NOMO-1 treated with dmso at 0.1 percent for 144 hours (cell line): ENCODE measurements at regions not wholly inside any gene's neighbourhood (a gene's known extent, or its start where the extent isn't known, plus 50 kb on each side); places are given as distances from the start of the nearest gene placed in this dataset.
"Not testable (repeated sequence)": the region's sequence is repeated elsewhere in the genome, so short reads cannot be mapped to it uniquely, and the experiment has no call there.

Source experiments
- DNase-seq: peaks from one replicate; lab custom pipeline; 2025; ENCODE audit not compliant: unreplicated experiment; lab: John Stamatoyannopoulos, UW

DNA sequence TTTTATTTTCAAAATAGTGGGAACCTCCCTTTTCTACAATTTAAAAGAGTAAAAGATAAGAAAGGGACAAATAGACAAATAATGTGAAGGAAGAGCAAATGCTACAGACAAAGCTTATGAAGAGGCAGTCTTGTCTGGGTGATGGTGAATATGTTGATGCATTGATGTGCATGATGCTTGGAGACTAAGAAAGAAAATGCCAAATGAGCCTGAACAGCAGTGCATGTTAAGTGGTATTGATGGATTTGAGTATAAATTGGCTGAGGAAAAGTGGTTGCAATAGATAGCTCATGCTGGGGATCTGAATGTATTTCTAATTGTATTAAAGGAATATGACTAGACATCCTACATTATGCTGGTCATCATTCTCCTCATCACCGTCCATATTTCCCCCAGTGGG, 268.6 kb upstream of the ANO5 start:
- DNase-seq = no peak

DNA sequence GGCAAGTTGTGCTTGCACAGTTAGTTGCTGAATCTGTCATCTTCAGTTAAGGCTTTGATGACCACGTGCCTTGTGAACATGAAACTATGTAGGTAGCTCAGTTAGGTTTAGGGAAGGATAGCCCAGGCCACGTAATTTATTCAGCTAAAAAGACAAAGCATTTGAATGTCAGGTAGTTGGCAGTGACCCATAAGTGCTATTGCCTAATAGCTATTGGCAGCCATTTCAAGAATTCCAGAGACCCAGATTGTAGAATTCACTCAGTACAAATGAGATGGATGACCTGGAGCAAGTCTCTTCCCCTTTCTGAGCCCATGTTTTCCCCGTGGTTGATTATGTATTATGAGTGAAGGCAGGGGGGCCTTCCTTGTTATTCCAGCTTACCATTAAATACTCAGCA, 265.3 kb upstream of the ANO5 start:
- DNase-seq = no peak

DNA sequence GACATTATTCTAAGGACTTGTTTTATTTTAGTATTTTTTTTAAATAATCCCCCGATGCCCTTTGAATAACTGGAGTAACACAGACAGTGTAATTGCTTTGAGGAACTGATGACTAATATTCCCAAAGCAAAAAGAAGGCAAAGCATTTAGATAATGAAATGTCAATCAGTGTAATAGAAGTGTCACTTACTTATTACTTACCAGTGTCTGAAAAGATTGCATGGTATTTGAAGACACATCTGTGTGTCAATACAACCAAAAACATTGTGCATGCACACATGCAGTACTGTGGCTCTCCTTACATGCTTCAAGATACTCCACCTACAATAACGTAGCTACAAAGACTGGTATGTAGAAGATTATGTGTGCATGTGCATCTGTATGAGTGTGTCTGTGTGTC, 264.0 kb upstream of the ANO5 start:
- no peak for DNase-seq

DNA sequence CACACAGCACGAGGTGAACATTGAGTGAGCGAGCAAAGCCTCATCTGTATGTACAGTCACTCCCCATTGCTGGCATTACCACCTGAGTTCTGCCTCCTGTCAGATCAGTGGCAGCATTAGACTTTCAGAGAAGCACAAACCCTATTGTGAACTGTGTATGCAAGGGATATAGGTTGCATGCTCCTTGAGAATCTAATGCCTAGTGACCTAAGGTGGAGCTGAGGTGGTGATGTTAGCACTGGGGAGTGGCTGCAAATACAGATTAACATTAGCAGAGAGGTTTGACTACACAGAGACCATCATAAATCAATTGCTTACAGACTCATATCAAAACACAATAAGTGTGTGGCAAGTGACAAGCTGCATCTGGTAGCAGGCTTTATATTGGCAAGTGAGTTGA, 262.5 kb upstream of the ANO5 start:
- DNase-seq = no peak

DNA sequence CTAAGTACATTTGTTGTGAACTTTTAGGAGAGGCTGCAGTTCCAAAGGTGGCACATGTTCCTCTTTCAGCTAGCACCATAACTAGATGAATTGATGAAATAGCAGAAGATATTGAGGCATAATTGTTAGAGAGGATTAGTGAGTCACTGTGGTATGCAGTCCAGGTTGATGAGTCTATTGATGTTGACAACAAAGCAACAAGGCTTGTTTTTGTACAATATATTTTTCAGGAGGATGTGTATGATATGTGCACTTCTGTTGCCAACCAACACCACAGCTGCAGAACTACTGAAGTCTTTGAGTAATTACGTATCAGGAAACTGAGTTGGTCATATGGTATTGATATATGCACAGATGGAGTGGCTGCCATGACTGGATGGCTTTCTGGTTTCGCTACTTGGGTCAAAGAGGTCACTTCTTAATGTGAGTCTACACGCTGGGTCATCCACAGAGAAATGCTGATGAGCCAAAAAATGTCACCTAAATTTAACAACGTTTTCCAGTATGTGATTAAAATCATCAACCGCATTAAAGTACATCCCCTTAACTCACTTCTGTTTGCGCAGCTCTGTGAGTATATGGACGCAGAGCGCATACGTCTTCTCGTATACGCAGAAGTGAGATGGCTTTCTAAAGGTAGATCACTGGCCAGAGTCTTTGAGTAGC, 261.3 kb upstream of the ANO5 start:
- DNase-seq = no peak

DNA sequence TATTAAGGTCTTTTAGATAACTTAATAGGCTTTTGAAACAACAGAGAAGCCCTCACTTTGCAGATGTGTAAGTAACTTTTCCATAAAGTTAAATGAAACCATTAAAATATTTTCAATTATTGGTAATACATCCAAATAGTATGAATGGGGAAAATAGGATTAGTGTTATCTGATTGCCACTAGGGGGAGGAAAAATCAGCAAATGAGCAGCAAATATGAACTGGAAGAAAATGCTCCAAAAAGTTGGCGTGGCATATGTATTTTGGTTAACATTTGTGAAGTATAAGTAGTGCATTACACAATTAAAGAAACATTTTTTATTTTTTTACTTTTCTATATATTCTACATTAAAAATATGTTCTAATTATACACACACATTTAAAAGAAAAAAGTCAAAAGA, 259.8 kb upstream of the ANO5 start:
- DNase-seq = no peak

DNA sequence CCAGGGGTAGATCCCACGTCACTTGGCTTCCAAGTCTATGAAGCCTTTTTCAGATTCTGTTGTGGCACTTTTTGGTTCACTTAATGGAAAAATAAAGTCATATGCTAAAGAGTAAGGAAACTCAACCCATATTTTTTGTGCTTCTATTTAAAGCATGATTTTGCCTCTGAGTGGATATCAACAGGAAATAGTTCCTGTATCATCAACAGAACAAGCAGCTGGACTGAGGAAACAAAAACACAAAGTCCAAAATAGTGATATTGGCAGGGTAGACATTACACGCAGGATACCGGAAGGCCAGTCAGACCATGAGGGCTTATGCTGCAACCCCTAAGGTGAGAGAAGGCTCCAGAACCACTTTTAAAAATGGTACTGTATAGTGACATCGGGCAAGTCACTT, 248.3 kb upstream of the ANO5 start:
- DNase-seq = no peak

DNA sequence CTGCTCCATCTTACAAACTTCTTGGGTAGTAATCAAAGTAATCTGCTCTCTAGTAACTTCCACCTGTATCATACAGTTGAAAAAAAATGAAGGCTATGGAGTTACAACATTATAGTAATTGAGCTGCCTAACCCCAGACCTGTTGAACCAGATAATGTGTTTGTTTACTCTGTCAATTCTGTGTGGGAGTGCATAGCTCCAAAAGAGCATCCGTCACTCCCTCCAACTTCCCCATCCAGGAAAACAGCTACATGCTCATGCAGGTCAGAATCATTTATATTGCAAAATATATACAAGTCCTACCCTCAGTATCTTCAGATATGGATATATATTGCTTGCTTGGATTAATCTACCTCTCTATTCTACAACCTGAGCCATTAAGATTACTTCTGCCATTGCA, 244.0 kb upstream of the ANO5 start:
- no peak for DNase-seq

DNA sequence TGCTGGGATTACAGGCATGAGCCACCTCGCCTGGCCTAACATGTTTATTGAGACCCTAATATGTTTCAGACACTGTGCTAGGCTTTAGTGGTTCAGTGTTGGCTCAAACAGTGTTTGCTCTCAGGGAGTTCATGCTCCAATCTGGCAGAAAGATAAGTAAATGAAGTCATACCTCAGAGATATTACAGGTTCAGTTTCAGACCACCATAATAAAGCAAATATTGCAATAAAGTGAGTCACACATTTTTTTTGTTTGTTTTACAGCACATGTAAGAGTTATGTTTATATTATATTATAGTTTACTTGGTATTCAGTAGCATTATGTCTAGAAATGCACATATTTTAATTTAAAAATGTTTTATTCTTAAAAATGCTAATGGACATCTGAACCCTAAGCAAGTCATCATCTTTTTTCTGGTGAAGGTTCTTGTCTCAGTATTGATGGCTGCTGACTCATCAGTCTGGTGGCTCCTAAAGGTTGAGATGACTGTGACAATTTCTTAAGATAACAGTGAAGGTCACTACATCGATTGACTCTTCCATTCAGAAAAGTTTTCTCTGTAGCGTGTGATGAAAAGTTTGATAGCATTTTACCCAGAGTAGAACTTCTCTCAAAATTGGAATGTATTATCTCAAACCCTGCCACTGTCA, 243.0 kb upstream of the ANO5 start:
- DNase-seq = no peak

DNA sequence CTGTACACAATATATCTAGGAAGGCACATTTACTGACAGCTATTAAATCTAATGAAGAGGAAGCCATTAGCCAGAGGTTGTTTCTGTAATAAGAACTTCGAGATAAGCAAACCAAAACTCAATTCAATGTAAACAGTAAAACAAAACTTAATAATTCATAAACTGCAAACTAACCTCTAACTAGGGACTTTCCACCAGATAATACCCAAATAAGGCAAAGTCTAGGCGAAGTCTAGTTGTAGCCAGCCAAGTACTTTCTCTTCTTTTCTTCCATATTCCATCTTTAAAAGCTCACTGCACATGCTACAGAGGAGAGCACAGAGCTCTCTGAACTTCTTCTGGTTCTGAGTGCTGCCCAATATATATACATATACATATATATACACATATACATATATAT, 229.9 kb upstream of the ANO5 start:
- DNase-seq = no peak

DNA sequence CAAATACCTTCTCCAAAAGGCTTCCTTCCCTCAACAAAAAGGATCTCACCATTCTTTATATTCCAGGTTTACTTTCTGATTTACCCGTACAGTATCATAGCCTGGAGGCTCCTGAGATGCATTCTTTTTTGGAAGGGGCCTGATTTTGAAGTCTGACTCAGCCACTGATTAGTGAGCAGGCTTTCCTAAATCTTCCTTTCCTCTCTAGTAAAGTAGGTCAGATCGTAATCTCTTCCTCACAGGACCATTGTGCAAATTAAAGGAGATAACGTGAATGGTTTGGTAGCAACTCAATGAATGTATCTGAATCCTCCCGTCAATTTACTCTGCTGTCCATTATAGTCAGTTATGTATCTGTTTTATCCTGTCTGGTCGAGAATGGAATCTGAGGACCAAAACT, 227.7 kb upstream of the ANO5 start:
- no peak for DNase-seq

DNA sequence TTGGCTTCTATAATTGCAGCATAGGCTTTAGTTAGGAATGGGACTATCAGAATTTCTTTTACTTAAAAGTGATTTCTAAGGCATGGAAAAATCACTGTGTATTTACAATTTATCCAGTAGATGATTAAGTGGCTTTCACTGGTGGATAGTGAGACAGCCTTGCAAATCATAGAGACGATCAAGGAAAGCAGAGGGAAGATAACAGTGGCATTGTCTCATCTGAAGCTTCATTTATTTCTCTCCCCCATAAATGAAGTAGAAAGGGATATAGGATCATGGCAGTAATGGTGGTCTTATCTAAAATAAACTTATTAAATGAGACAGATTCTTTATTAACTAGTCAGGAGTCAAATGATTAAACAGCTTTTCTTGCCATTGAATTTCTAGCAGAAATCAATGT, 224.2 kb upstream of the ANO5 start:
- DNase-seq = no peak

DNA sequence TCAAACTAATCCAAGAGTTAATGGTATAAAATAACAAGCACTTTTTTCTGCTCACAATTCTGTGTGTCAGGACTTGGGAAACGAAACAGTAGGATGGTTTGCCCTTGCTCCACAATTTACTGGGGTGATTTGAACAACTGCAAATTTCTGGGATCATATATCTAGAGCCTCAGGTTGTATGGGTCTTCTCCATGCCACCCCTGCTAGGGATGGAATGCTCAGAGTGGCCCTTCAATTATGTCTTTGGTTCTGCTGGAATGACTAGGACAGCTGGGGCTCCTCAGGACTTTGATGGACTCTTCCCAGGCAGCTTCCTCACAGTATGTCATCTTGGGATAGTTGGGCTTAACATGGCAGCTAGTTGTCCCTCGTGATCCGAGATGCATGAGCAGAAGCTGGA, 223.0 kb upstream of the ANO5 start:
- DNase-seq = no peak

DNA sequence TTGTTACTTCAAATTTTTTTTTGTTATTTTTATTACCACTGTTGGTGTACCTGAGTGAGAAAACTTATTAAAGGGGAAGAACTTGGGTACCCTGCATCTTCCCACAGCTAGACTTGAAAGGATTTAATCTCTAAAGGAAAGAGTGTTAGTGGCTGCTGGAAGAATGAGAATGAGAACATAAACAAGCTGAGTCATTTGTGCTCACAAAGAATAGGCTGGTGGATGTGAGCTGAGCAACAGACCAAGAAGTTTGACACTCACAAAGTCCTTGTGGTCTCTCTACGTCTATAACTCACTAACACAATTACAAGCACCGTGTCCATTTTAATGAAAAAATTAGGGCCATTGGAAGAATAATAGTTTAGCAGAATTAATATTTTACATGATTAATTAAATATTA, 217.6 kb upstream of the ANO5 start:
- no peak for DNase-seq

DNA sequence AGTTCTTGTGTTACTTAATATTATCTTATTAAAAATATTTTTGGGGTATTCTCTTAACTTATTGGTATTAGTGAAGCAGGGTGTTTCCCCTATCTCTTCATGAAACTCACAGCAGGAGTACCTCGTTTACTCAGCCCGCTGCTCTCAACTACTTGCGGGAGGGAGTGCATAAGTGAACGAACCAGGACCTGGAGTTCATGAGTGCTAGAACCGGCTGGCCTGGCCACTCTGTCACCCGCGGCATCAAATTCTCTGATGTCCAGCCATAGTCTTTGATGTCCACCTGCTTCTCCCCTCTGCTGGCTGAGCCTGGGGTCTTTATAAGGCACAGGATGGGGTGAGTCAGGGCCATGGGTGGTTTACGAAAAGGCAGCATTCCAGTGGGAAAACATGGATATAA, 216.7 kb upstream of the ANO5 start:
- DNase-seq = no peak

DNA sequence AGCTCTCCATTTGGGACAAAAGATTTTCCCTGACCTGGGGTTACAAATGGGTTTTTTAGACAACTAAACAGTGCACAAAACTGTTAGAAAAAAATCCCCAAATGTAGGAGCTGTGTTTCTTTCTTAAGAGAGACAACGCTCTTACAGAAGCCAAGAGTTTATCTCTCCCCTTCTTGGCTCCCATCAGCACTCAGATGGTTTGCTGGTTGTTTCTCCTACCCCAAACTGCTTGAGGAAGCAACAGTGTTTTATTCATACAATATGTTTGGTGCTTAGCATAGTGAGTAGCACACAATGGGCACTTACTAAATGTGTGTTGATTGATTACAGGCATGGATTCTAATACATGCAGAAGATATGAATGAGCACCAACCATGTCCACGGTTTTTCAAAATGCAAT, 209.5 kb upstream of the ANO5 start:
- DNase-seq = no peak

DNA sequence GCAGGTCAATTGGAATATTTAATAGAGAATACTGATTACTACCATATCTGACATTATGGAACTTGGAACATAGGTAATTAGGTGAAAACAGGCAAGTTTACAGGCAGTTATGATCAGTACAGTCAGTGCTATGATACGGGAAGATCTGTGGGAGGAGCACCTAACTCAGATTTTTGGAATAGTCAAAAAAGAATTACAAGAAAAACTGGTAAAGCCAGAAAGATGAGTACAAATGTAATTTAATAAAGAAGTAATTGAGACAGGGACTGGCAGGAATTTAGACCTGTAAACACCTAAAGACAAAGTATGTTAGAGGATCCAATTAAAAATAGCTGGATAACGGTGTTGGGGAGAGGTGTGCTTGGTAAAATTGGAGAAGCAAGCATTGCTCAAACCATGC, 206.5 kb upstream of the ANO5 start:
- no peak for DNase-seq

DNA sequence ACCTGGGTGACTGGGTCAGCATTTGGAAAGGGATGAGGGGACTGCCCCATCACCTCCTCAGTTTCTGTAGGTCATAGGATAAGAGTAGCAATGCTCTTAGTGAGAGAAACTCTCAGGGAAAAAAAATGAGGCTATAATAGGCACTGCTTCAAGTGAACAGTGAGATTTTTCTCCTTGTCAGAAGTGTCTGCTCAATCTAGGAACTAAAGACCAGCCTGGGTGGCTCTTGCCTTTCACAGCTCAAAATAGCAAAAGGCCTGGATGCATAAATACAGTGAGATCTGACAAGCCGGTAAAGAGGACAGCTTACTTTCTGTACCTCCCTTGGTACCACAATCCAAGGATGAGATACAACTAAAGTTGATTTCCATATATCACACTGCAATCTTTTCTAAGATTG, 205.6 kb upstream of the ANO5 start:
- no peak for DNase-seq

DNA sequence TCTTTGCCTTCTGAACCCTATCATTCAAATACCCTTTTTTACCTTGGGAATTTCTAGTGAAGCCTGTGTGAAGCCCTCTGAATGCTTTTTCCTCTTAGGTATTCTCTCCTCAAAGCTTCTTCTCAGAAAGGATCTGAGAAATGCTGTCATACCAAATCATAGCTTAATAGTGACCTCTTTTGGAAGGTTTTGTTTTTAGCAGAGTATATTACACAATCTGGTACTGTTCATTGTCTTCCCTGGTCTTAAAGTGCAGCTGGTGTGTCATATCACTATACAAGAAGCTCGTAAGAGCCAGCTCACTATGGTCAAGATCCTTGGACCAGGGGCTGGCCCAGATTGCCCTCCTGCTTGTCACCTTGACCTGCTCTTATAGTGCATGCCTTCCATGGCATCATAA, 204.4 kb upstream of the ANO5 start:
- no peak for DNase-seq

DNA sequence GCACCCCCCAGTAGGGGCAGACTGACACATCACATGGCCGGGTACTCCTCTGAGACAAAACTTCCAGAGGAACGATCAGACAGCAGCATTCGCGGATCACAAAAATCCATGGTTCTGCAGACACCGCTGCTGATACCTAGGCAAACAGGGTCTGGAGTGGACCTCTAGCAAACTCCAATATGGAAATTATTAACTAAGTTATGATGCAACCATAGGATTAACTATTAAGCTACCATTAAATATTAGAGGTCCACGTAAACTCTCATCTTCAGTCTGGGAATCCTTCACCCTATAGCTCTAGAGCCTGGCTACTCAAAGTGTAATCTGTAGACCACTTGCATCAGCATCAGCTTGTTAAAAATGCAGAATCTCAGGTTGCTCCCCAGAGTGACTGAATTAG, 191.1 kb upstream of the ANO5 start:
- not testable (repeated sequence) for DNase-seq

DNA sequence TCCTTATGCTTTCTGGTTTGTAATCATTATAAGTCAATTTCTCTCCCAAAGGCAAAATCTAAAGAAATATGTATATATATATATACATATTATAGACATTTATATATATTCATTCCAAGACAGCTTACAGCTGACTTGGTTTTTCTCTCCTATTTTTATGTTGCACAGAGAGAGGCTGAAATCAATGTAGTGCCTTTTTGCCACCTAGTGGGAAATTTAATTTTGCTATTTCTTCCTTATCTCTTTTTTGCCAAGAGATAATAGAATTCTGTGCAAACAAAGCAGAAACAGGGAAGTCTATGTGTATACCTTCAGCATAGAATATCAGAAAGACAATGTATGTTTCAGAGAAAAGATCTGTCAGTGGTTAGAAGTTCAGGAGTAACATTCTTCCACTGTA, 186.0 kb upstream of the ANO5 start:
- no peak for DNase-seq

DNA sequence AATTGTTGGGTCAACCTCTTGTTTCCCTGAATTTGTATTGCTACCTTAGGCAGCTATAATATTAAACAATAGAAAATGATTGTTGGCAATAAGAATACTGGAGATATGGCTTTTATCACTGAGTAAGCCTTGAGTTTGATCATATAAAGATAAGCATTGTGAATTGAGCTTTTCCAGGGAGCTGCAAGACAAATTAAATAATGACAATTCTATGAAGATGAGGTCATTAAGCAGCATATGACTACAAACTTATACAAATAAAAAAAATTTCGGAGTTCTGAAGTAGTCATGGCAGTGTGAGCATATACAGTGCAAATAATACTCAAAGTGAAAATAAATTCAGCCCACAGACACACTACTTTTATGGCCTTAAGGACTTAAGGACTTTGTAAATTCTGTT, 161.1 kb upstream of the ANO5 start:
- no peak for DNase-seq

DNA sequence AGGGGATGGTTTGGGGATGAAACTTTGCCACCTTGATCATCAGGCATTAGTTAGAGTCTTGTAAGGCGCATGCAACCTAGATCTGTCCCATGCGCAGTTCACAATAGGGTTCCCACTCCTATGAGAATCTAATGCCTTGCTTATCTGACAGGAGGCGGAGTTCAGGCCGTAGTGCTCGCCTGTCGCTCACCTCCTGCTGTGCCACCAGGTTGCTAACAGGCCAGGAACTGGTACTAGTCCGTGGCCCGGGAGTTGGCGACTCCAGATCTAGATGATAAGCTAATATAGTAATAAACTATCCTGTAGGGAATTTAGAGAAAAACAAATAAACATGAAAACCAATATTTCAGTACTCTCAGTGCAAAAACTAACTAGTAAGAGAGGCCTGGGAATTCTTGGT, 155.4 kb upstream of the ANO5 start:
- DNase-seq = no peak
